Thymus (tissue), 11 donors: ENCODE measurements at regions not wholly inside any gene's neighbourhood (a gene's known extent, or its start where the extent isn't known, plus 50 kb on each side); places are given as distances from the start of the nearest gene placed in this dataset.

Experiments
- DNase-seq, 9 donors: peaks; one replicate each; pipeline ENCODE4 v3.0.0-alpha.2; 2013; ENCODE audit warnings: low spot score in 9 of 9, low read depth in 6 of 9, missing footprints in 1 of 9
- H3K27ac ChIP-seq, 2 donors: one replicate each; pipeline ENCODE4 v1.5.1; 2013; ENCODE audit warnings: control low read depth in 1 of 2, low read depth in 1 of 2, low read length in 1 of 2, mild to moderate bottlenecking in 1 of 2, moderate library complexity in 1 of 2
- H3K27me3 ChIP-seq, 2 donors: one replicate each; pipeline ENCODE4 v1.5.1; 2013; ENCODE audit warnings: low read length in 1 of 2; ENCODE audit not compliant: control insufficient read depth in 2 of 2, insufficient read depth in 1 of 2
- H3K36me3 ChIP-seq, 2 donors: one replicate each; pipeline ENCODE4 v1.5.1; 2013; ENCODE audit warnings: low read length in 1 of 2, mild to moderate bottlenecking in 1 of 2, moderate library complexity in 1 of 2; ENCODE audit not compliant: control insufficient read depth in 2 of 2, insufficient read depth in 2 of 2
- H3K4me1 ChIP-seq, 2 donors: one replicate each; pipeline ENCODE4 v1.5.1; 2013; ENCODE audit warnings: low read length in 2 of 2; ENCODE audit not compliant: control insufficient read depth in 2 of 2, insufficient read depth in 2 of 2
- H3K4me3 ChIP-seq, 2 donors: one replicate each; pipeline ENCODE4 v1.5.1; 2013; ENCODE audit warnings: low read length in 2 of 2, control low read depth in 1 of 2, mild to moderate bottlenecking in 1 of 2
- H3K9me3 ChIP-seq, 2 donors: one replicate each; pipeline ENCODE4 v1.5.1; 2013; ENCODE audit warnings: low read length in 1 of 2, mild to moderate bottlenecking in 1 of 2; ENCODE audit not compliant: control insufficient read depth in 2 of 2, insufficient read depth in 1 of 2
- WGBS: extraction: QIAGEN DNeasy Blood & Tissue Kit; methylation state at CpG from one replicate; pipeline ENCODE4 v1.1.7; 2013; 5-methylcytosine and 5-hydroxymethylcytosine counted together
- donor health status: healthy.

DNA sequence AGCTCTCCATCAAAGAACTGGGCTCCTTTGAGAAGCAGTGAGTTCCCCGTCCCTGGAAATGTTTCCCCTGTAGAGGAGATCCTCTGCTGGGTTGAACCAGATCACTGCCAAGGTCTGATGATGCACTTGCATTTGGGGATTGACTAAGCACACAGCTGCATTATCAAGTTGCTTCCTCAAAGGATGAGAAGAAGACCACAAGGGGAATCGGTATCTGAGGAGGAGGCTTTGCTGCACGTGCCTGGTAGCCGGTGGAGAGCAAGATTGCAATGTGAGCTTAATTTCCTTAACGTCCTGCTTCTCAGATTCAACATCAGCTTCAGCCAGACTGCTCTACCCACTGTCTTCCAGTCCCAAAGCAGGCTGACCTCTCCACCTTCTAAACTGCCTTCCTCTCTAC, 128.8 kb upstream of the STMND1 start:
- 84% methylated on average over 5 of the region's 5 CpGs for WGBS
- H3K27me3 ChIP-seq, result no peaks in the 10 kb centered on the region
- DNase-seq, result no peak

DNA sequence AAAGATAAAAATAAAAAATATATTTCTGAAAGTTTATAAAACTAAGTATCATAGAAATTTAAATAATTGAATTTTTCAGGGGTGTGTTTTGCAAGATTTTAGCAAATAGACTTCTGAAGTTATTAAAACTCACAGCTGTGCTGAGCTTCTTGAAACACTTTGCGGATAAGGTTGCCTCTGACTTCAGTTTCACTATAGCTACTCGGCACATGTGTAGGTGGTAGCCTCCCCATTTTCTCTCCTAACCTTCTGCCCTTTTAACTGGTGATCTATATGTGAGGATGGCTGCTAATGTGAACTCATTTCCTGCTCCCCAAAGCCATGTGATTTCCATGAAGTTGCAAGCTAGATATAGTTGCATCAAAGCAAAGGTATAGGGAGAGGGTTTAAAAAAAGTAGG, 129.3 kb upstream of the STMND1 start:
- Histone ChIP-seq H3K36me3 (no peaks in the 10 kb centered on the region), H3K4me1 (no peaks in the 10 kb centered on the region), H3K9me3 (no peaks in the 10 kb centered on the region), H3K4me3 (no peak overlapping the region), H3K27ac (no peak overlapping the region), H3K27me3 (no peaks in the 10 kb centered on the region)
- no peak for DNase-seq
- WGBS, result 92% methylated on average over 2 of the region's 2 CpGs

More for the DNA sequence above, 128.8 kb upstream of the STMND1 start:
- H3K4me3 ChIP-seq, result no peak overlapping the region
- no peaks in the 10 kb centered on the region for H3K9me3 ChIP-seq
- H3K36me3 ChIP-seq, result no peaks in the 10 kb centered on the region
- no peak overlapping the region for H3K27ac ChIP-seq
- H3K4me1 ChIP-seq, result no peaks in the 10 kb centered on the region

DNA sequence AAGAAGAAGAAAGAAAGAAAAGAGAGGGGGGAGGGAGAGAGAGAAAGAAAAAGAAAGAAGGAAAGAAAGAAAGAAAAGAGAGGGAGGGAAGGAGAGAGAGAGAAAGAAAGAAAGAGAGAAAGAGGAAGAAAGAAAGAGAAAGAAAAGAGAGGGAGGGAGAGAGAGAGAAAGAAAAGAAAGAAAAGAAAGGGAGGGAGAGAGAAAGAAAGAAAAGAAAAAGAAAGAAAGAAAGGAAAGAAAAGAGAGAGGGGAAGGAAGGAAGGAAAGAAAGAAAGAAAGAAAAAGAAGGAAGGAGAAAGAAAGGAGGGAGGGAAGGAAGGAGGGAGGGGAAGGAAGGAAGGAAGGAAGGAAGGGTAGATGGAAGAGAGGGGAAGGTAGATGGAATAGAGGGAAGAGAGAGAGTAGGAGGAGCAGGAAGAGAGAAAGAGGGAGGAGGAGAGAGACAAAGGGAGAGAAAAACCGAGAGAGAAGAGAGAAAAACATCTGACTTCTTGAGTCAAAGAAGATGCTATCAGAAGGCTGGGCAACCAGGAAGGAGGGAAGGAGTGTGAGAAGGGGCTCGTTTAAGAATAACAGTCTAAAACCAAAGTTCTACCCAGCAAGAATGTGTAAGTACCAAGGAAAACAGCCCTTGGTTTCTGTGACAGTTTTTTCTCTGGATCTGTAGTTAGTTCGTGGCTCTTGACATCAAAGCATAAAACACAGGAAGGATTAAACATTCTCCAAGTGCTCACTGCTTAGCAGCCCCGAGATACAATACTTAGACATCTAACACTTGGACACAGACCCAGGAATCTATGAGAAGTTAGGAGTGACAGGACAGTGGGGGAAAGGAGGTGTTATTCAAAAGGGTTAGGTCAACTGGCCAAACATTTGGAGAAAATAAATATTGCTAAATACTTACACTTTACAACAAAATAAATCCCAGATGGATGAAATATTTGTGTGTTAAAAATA, 131.9 kb upstream of the STMND1 start:
- no peaks in the 10 kb centered on the region for H3K27me3 ChIP-seq
- H3K27ac ChIP-seq, result no peak overlapping the region
- H3K4me1 ChIP-seq, result no peaks in the 10 kb centered on the region
- H3K9me3 ChIP-seq, result no peaks in the 10 kb centered on the region
- no peak overlapping the region for H3K4me3 ChIP-seq
- no peak for DNase-seq
- no peaks in the 10 kb centered on the region for H3K36me3 ChIP-seq
- 69% methylated on average over 4 of the region's 4 CpGs for WGBS

DNA sequence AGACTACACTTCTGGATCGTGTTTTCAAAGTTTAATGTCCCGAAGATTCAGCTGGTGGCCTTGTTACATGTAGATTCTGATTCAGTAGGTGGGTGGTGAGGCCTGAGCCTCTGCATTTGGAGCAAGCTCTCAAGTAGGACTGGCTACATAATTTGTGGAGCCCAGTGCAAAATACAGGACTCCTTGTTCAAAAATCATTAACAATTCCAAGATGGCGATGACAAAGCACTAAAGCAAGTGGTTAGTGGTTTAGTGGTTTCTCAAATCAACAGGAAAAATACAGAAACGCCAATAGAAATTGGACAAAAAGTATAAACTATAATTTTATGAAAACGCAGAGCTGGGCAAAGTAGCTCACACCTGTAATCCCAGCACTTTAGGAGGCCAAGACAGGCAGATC, 133.7 kb upstream of the STMND1 start:
- H3K4me1 ChIP-seq, result peaks cover 0 to 3% of the 10 kb centered on the region in 2 donors
- no peak overlapping the region for H3K27ac ChIP-seq
- no peak for DNase-seq
- no peak overlapping the region for H3K4me3 ChIP-seq
- WGBS, result 60% methylated on average over 5 of the region's 5 CpGs
- H3K36me3 ChIP-seq, result no peaks in the 10 kb centered on the region
- H3K9me3 ChIP-seq, result no peaks in the 10 kb centered on the region
- no peaks in the 10 kb centered on the region for H3K27me3 ChIP-seq

DNA sequence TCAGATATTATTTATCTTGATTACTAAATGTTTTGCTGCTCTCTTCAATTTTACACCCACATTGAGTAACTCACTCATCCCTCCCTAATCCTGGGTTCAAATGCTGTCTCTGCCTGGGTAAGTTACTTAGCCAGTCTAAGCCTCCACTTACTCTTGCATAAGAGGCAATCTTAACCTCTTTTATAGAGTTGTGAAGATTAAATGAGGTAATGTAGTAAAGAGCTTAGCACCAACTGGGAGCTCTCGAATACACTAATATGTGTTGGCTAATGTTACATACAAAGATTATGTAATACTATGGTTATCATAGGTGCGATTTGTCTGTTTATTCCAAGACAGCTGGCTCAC, 134.4 kb upstream of the STMND1 start:
- no peaks in the 10 kb centered on the region for H3K9me3 ChIP-seq
- no peak for DNase-seq
- H3K27ac ChIP-seq, result no peak overlapping the region
- H3K4me1 ChIP-seq, result peaks cover 0 to 3% of the 10 kb centered on the region in 2 donors
- no peaks in the 10 kb centered on the region for H3K27me3 ChIP-seq
- no peaks in the 10 kb centered on the region for H3K36me3 ChIP-seq
- H3K4me3 ChIP-seq, result no peak overlapping the region
- 95% methylated on average over 2 of the region's 2 CpGs for WGBS

DNA sequence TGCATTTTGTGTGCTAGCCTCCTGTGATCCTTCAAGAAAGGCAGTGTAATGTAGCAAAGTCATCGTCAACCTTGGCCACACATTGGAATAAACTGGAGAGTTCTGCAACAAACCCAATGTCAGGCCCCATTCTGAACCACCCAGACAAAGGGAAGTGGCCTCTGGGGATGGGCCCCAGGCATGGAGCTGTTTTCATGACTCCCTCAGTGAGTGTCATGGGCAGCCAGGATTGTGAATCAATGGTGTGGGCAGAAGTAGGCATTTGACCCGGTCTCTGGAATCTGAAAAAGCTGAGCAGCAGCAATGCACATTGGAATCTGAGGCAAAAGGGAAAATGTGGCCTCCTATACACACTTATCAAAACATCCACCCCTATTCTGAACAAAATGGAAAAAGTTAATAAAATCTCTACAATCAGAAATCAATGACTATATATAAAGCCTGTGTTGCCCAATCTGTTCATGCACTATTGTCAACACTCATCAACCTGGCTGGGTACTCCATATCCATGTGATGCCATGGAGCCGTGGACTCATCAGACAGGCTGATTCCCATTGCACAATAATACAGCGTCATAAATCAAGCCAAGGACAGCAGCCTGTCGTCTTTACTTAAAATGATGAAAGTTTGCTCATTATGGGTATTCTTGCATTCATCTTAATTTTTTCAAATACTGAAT, 134.9 kb upstream of the STMND1 start:
- no peaks in the 10 kb centered on the region for H3K9me3 ChIP-seq
- H3K27ac ChIP-seq, result no peak overlapping the region
- H3K4me1 ChIP-seq, result peaks cover 0 to 3% of the 10 kb centered on the region in 2 donors
- H3K36me3 ChIP-seq, result no peaks in the 10 kb centered on the region
- 96% methylated on average over 5 of the region's 5 CpGs for WGBS
- no peak for DNase-seq
- H3K4me3 ChIP-seq, result no peak overlapping the region
- no peaks in the 10 kb centered on the region for H3K27me3 ChIP-seq

DNA sequence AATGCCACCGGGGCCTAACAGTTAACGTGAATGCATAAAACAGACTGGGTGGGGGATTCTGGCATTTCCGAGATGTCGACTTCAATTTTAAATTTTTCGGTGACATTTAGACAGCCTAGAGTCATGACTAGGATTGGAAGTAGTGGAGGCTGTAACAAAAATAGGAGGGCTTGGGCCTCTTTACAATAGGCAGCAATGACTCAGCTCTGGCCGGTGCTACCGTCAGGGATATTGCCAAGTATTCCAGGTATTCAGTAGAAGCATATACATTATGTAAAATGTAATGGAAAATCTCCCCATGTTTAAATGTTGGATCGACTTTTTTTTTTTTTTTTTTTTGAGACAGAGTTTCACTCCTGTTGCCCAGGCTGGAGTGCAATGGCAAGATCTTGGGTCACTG, 136.2 kb upstream of the STMND1 start:
- H3K36me3 ChIP-seq, result no peaks in the 10 kb centered on the region
- peaks cover 0 to 3% of the 10 kb centered on the region in 2 donors for H3K4me1 ChIP-seq
- H3K4me3 ChIP-seq, result no peak overlapping the region
- no peak overlapping the region for H3K27ac ChIP-seq
- H3K9me3 ChIP-seq, result no peaks in the 10 kb centered on the region
- 98% methylated on average over 8 of the region's 8 CpGs for WGBS
- H3K27me3 ChIP-seq, result no peaks in the 10 kb centered on the region
- no peak for DNase-seq

DNA sequence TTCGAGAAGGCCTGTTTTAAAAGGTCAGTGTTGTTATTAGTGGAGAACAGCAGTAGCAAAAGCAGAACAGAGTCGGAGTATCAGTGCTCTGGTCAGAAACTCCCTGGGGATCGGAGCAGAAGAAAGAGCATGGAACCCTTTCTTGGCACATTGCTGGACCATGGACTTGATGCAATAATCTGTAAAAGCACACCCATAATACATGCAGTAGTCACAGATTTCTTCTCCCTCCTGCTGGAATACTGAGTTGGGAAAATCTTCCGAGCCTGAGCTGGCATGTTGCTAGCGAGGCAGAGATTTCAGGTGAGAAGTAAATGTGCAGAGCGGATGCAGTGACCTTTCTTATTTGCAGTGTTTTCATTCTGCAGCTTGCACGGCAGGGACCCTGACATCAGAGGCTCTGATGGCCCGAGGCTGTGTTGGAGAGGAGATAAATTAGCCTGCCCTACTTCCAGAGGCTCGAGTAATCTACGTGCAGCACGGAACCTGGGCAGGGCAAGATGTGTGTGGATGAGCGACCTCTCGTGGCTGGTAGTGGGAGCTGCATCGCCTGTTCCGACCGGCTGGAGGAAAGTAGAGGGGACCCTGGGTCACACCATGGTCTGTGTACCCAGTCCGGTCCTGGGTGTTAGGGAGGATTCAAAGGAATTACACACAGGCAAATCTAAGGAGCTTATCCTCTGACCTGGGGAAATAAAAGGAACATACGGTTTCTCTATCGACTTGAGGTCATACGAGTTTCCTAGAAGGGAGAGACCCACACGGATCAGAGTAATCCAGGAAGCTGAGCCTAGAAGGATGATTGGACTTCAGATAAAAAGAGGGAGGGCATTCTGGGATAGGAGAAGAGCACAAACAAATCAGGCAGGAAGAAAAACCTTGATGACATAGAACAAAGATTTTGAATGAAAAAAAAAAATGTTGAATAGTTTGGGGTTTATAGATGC, 137.0 kb upstream of the STMND1 start:
- Histone ChIP-seq H3K4me1 (peaks cover 0 to 3% of the 10 kb centered on the region in 2 donors), H3K4me3 (no peak overlapping the region), H3K36me3 (no peaks in the 10 kb centered on the region), H3K27ac (no peak overlapping the region), H3K27me3 (no peaks in the 10 kb centered on the region), H3K9me3 (no peaks in the 10 kb centered on the region)
- DNase-seq, result peak in 8 of 9 donors; percentile 33 to 73 (median 56)
- 44% methylated on average over 21 of the region's 21 CpGs for WGBS
